ENCODE measurements at regions not wholly inside any gene's neighbourhood (a gene's known extent, or its start where the extent isn't known, plus 50 kb on each side); places are given as distances from the start of the nearest gene placed in this dataset.

GRCh38 chr1:78799926-78800325 is 150.3 kb downstream of the IFI44 start:
- no peak for DNase-seq

GRCh38 chr1:78814176-78814575 is 164.5 kb downstream of the IFI44 start:
- no peak for DNase-seq

GRCh38 chr1:78825561-78825960 is 175.9 kb downstream of the IFI44 start:
- DNase-seq: no peak

GRCh38 chr1:78829644-78830043 is 176.9 kb downstream of the ADGRL4 start:
- no peak for DNase-seq

GRCh38 chr1:78830321-78830720 is 176.2 kb downstream of the ADGRL4 start:
- DNase-seq: no peak

GRCh38 chr1:78831731-78832360 is 174.7 kb downstream of the ADGRL4 start:
- no peak for DNase-seq

GRCh38 chr1:78833491-78833890 is 173.0 kb downstream of the ADGRL4 start:
- DNase-seq: no peak

GRCh38 chr1:78834201-78834741 is 172.3 kb downstream of the ADGRL4 start:
- no peak for DNase-seq

GRCh38 chr1:78836726-78837125 is 169.8 kb downstream of the ADGRL4 start:
- DNase-seq: no peak

GRCh38 chr1:78839704-78840277 is 166.7 kb downstream of the ADGRL4 start:
- DNase-seq: peak; percentile 40
